HEK293T (cell line): ENCODE measurements at regions not wholly inside any gene's neighbourhood (a gene's known extent, or its start where the extent isn't known, plus 50 kb on each side); places are given as distances from the start of the nearest gene placed in this dataset.

Experiments
- ARNT ChIP-seq: fragments of 450-650 bp; IDR thresholded peaks from 2 replicates; pipeline ENCODE4 v1.6.1; 2017; ENCODE audit warnings: mild to moderate bottlenecking
- BHLHE40 ChIP-seq: fragments of 450-650 bp; IDR thresholded peaks from 2 replicates; pipeline ENCODE4 v1.6.1; 2016; ENCODE audit warnings: mild to moderate bottlenecking, moderate library complexity, borderline replicate concordance
- CTBP1 ChIP-seq: fragments of 450-650 bp; IDR thresholded peaks from 2 replicates; pipeline ENCODE4 v1.6.1; 2016; ENCODE audit warnings: borderline replicate concordance
- ELF4 ChIP-seq: fragments of 450-650 bp; IDR thresholded peaks from 2 replicates; pipeline ENCODE4 v1.6.1; 2017; ENCODE audit warnings: antibody characterized with exemption
- FOXK2 ChIP-seq: fragments of 450-650 bp; IDR thresholded peaks from 2 replicates; pipeline ENCODE4 v1.6.1; 2016; ENCODE audit warnings: mild to moderate bottlenecking
- FOXM1 ChIP-seq: fragments of 450-650 bp; IDR thresholded peaks from 2 replicates; pipeline ENCODE4 v1.6.1; 2017; ENCODE audit warnings: mild to moderate bottlenecking, borderline replicate concordance
- LEF1 ChIP-seq: fragments of 450-650 bp; IDR thresholded peaks from 2 replicates; pipeline ENCODE4 v1.6.1; 2017; ENCODE audit warnings: mild to moderate bottlenecking, borderline replicate concordance
- NFRKB ChIP-seq: fragments of 450-650 bp; IDR thresholded peaks from 2 replicates; pipeline ENCODE4 v1.6.1; 2016; ENCODE audit warnings: mild to moderate bottlenecking, moderate library complexity
- SP1 ChIP-seq: fragments of 450-650 bp; IDR thresholded peaks from 2 replicates; pipeline ENCODE4 v1.6.1; 2017
- SUZ12 ChIP-seq: fragments of 450-650 bp; IDR thresholded peaks from 2 replicates; pipeline ENCODE4 v1.6.1; 2016; ENCODE audit warnings: mild to moderate bottlenecking

- TF ChIP-seq BHLHE40 (no peak), NFRKB (no peak), SUZ12 (no peak), FOXM1 (no peak), SP1 (no peak), ARNT (no peak), FOXK2 (no peak), CTBP1 (no peak), LEF1 (no peak), ELF4 (no peak)
Measured at GRCh38 chr22:49179886-49180682, 647.6 kb downstream of the BRD1 start.
